ENCODE measurements at regions not wholly inside any gene's neighbourhood (a gene's known extent, or its start where the extent isn't known, plus 50 kb on each side); places are given as distances from the start of the nearest gene placed in this dataset.

DNA sequence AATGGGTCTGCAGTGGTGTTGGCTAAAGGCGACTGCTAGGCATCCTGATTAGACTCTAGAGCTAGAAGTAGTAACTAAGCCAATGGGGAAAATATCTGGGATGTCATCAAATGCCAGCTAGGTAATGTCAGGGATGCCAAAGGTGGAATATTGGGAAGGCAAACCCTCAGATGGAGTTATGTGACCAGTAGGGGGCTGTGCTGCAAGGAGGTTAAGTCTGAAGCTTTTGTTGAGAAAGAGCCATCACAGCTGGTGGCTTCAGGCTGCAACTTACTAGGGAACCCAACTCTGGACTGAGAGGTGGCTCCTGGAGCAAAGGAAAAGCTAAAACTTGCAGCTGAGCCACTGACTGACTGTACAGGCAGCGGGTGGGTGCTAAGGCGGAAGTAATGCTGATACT is 576.9 kb upstream of the GHITM start:
- ChIA-PET CTCF (interaction anchor here (0.6 to 4.1 kb wide), 9 partner anchors 9 to 309 kb away, joined by 3 to 48 read pairs (median 3); no protein-coding TSS in a partner anchor), POLR2A (no interaction called here)
- no peak for FAIRE-seq

DNA sequence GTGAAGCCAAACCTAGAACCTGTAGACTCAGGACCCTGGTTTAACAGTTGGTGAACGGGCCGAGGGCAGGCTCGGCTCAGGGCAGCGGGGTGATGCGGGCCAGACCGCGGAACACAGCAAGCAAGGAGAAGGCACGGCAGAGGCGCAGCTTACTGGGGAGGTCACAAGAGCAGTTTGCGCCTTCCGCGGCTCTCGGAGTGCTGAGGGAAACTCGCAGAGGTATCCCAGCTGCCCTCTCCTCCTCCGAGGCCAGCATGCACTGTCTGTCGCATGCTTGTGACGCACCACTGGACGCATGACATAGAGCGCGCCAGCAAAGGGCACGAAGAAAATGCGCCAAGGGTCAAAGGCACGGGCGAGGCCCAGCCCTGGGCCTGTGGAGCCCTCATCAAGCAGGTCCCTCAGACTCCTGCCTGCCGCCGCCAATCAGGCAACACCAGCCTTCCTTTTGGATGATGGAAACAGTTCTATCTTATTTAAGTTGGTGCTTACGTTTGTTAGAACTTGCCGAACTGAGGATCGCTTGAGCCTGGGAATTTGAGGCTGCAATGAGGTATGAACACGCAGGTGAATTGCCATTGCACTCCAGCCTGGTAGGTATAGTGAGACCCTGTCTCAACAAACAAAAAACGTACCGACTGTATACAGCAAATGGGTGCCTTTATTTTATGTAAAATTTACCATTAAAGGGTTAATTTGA is 574.3 kb upstream of the GHITM start:
- no peak for FAIRE-seq
- no peaks in the 10 kb centered on the region for H4K20me1 ChIP-seq (replicated peaks; ENCODE audit: control insufficient read depth, extremely low read depth, insufficient read depth, low read length)
- TF ChIP-seq JUN (IDR thresholded peaks at IDR 0.05; ENCODE audit: borderline replicate concordance, insufficient read depth, insufficient read length, low read depth) = no peak
- no peak for TF ChIP-seq POLR2A (IDR thresholded peaks at IDR 0.05; ENCODE audit: low read depth, low read length)
- H3K4me1 ChIP-seq (ENCODE audit: control insufficient read depth, extremely low read depth, insufficient read depth, low read length) = no peaks in the 10 kb centered on the region
- H3K27me3 ChIP-seq (ENCODE audit: control insufficient read depth in 2 of 2, insufficient read depth in 2 of 2, low read length in 2 of 2) = no peaks in the 10 kb centered on the region
- no peak overlapping the region for H3K4me3 ChIP-seq (replicated peaks in 1 of 3; ENCODE audit: insufficient read depth in 1 of 3, low read depth in 1 of 3, low read length in 3 of 3)
- H3K9ac ChIP-seq (replicated peaks; ENCODE audit: extremely low read depth, insufficient read depth, low read length) = no peak overlapping the region
- H3K9me3 ChIP-seq (replicated peaks; ENCODE audit: control insufficient read depth, insufficient read depth, low read length) = no peaks in the 10 kb centered on the region
- no peaks in the 10 kb centered on the region for H3K36me3 ChIP-seq (ENCODE audit: control insufficient read depth in 2 of 2, extremely low read depth in 1 of 2, insufficient read depth in 2 of 2, low read length in 2 of 2)
- no peaks in the 10 kb centered on the region for H3K9me1 ChIP-seq (replicated peaks; ENCODE audit: control insufficient read depth, extremely low read depth, insufficient read depth, low read length)
- H3K79me2 ChIP-seq (ENCODE audit: control insufficient read depth, insufficient read depth, low read length) = no peaks in the 10 kb centered on the region
- POLR2A ChIA-PET = no interaction called here
- no peak overlapping the region for H2AFZ ChIP-seq (ENCODE audit: low read depth, low read length)
- DNase-seq (ENCODE audit: low read depth, low spot score) = no peak
- intact Hi-C loops (cut with micrococcal nuclease) = loop anchor here (10.0 kb wide), 1 partner anchor 310 kb away; no protein-coding TSS in a partner anchor
- dilution Hi-C loops (cut with MboI; ENCODE audit: extremely low pct_ligation_motif_present, low sequenced_read_pairs) = no loop called here
- BruUV-seq (replicated peaks) = no TSS peak
- CTCF ChIA-PET = no interaction called here
- no peak overlapping the region for H3K4me2 ChIP-seq (ENCODE audit: insufficient read depth, low read length)
- H3K27ac ChIP-seq (ENCODE audit: insufficient read depth, low read depth, low read length) = no peak overlapping the region

More for the DNA sequence above, 576.9 kb upstream of the GHITM start:
- no peak overlapping the region for H2AFZ ChIP-seq (ENCODE audit: low read depth, low read length)
- H3K9me1 ChIP-seq (replicated peaks; ENCODE audit: control insufficient read depth, extremely low read depth, insufficient read depth, low read length) = no peaks in the 10 kb centered on the region
- no peak overlapping the region for H3K4me3 ChIP-seq (replicated peaks in 1 of 3; ENCODE audit: insufficient read depth in 1 of 3, low read depth in 1 of 3, low read length in 3 of 3)
- TF ChIP-seq, protein P1, sequence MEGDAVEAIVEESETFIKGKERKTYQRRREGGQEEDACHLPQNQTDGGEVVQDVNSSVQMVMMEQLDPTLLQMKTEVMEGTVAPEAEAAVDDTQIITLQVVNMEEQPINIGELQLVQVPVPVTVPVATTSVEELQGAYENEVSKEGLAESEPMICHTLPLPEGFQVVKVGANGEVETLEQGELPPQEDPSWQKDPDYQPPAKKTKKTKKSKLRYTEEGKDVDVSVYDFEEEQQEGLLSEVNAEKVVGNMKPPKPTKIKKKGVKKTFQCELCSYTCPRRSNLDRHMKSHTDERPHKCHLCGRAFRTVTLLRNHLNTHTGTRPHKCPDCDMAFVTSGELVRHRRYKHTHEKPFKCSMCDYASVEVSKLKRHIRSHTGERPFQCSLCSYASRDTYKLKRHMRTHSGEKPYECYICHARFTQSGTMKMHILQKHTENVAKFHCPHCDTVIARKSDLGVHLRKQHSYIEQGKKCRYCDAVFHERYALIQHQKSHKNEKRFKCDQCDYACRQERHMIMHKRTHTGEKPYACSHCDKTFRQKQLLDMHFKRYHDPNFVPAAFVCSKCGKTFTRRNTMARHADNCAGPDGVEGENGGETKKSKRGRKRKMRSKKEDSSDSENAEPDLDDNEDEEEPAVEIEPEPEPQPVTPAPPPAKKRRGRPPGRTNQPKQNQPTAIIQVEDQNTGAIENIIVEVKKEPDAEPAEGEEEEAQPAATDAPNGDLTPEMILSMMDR (IDR thresholded peaks at IDR 0.05; ENCODE audit: extremely low read depth in 1 of 2, insufficient read depth in 1 of 2, low read depth in 1 of 2, low read length in 2 of 2) = peak in 1 of 2 donors; percentile 9
- no peak for TF ChIP-seq MYC (IDR thresholded peaks at IDR 0.05; ENCODE audit: low read depth, low read length)
- no peaks in the 10 kb centered on the region for H3K27me3 ChIP-seq (ENCODE audit: control insufficient read depth in 2 of 2, insufficient read depth in 2 of 2, low read length in 2 of 2)
- intact Hi-C loops (cut with micrococcal nuclease) = loop anchor here (10.0 kb wide), 1 partner anchor 312 kb away; no protein-coding TSS in a partner anchor
- dilution Hi-C loops (cut with MboI; ENCODE audit: extremely low pct_ligation_motif_present, low sequenced_read_pairs) = no loop called here
- no peak for DNase-seq (ENCODE audit: low read depth, low spot score)
- H3K4me1 ChIP-seq (ENCODE audit: control insufficient read depth, extremely low read depth, insufficient read depth, low read length) = no peaks in the 10 kb centered on the region
- H3K27ac ChIP-seq (ENCODE audit: insufficient read depth, low read depth, low read length) = no peak overlapping the region
- no peaks in the 10 kb centered on the region for H3K79me2 ChIP-seq (ENCODE audit: control insufficient read depth, insufficient read depth, low read length)
- no peaks in the 10 kb centered on the region for H3K9me3 ChIP-seq (replicated peaks; ENCODE audit: control insufficient read depth, insufficient read depth, low read length)
- H3K36me3 ChIP-seq (ENCODE audit: control insufficient read depth in 2 of 2, extremely low read depth in 1 of 2, insufficient read depth in 2 of 2, low read length in 2 of 2) = no peaks in the 10 kb centered on the region
- H4K20me1 ChIP-seq (replicated peaks; ENCODE audit: control insufficient read depth, extremely low read depth, insufficient read depth, low read length) = no peaks in the 10 kb centered on the region
- H3K9ac ChIP-seq (replicated peaks; ENCODE audit: extremely low read depth, insufficient read depth, low read length) = no peak overlapping the region
- H3K4me2 ChIP-seq (ENCODE audit: insufficient read depth, low read length) = no peak overlapping the region
- no TSS peak for BruUV-seq (replicated peaks)

Data from endothelial cell of umbilical vein (primary cell).